ENCODE measurements at regions not wholly inside any gene's neighbourhood (a gene's known extent, or its start where the extent isn't known, plus 50 kb on each side); places are given as distances from the start of the nearest gene placed in this dataset.
"Not testable (repeated sequence)": the region's sequence is repeated elsewhere in the genome, so short reads cannot be mapped to it uniquely, and the experiment has no call there.

GRCh38 chrX:56365171-56365570, 133.0 kb downstream of the KLF8 start:
- not testable (repeated sequence) for TF ChIP-seq CTCF (IDR thresholded peaks at IDR 0.05; ENCODE audit: poor library complexity); EZH2 (IDR thresholded peaks at IDR 0.05; ENCODE audit: borderline replicate concordance); EZH2phosphoT487 (IDR thresholded peaks at IDR 0.05; ENCODE audit: low read depth, severe bottlenecking, unreplicated experiment)

Measured in hepatocyte (in vitro differentiated cells).